ENCODE measurements at regions not wholly inside any gene's neighbourhood (a gene's known extent, or its start where the extent isn't known, plus 50 kb on each side); places are given as distances from the start of the nearest gene placed in this dataset.
"Not testable (repeated sequence)": the region's sequence is repeated elsewhere in the genome, so short reads cannot be mapped to it uniquely, and the experiment has no call there.

DNA sequence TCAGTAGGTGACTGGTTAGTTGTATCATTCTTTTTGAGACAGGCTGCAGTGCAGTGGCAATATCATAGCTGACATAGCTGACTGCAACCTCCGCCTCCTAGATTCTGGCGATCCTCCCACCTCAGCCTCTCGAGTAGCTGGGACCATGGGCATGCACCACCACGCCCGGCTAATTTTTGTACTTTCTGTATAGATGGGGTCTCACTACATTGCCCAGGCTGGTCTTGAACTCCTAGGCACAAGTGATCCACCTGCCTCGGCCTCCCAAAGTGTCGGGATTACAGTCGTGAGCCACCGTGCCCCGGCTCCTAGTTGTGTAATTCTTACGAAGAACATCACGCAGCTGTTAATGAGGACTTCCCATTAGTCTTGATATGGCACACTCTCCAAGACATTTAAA, 123.4 kb upstream of the VKORC1L1 start:
- H3K4me3 ChIP-seq (ENCODE audit: insufficient read depth, low read length, poor library complexity, severe bottlenecking) = peak overlapping the region; percentile 98
- H3K9me2 ChIP-seq (replicated peaks; ENCODE audit: insufficient read depth, low read length) = no peaks in the 10 kb centered on the region
- H3F3A ChIP-seq (ENCODE audit: insufficient read depth) = peaks cover 3% of the 10 kb centered on the region
- peaks cover 20% of the 10 kb centered on the region for H3K36me3 ChIP-seq (ENCODE audit: low read length)
- H4K20me1 ChIP-seq (ENCODE audit: low read depth, low read length) = peaks cover 6% of the 10 kb centered on the region; the same call in 1 of the 2 replicates
- no peak overlapping the region for H3K27ac ChIP-seq (ENCODE audit: low read depth, low read length)
- H2AFZ ChIP-seq (ENCODE audit: low read depth, low read length, severe bottlenecking) = no peak overlapping the region
- H3K27me3 ChIP-seq (ENCODE audit: low read length) = no peaks in the 10 kb centered on the region
- peak overlapping the region; percentile 68 for H3K4me2 ChIP-seq (ENCODE audit: low read depth, low read length, poor library complexity, severe bottlenecking)
- TF ChIP-seq, protein P1, sequence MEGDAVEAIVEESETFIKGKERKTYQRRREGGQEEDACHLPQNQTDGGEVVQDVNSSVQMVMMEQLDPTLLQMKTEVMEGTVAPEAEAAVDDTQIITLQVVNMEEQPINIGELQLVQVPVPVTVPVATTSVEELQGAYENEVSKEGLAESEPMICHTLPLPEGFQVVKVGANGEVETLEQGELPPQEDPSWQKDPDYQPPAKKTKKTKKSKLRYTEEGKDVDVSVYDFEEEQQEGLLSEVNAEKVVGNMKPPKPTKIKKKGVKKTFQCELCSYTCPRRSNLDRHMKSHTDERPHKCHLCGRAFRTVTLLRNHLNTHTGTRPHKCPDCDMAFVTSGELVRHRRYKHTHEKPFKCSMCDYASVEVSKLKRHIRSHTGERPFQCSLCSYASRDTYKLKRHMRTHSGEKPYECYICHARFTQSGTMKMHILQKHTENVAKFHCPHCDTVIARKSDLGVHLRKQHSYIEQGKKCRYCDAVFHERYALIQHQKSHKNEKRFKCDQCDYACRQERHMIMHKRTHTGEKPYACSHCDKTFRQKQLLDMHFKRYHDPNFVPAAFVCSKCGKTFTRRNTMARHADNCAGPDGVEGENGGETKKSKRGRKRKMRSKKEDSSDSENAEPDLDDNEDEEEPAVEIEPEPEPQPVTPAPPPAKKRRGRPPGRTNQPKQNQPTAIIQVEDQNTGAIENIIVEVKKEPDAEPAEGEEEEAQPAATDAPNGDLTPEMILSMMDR (IDR thresholded peaks at IDR 0.05; ENCODE audit: insufficient read depth, low read length, poor library complexity, severe bottlenecking) = no peak
- TF ChIP-seq EZH2phosphoT487 (conservative IDR thresholded peaks at IDR 0.05; ENCODE audit: low read length) = no peak
- H3K79me2 ChIP-seq (ENCODE audit: insufficient read depth, low read length) = peaks cover 74% of the 10 kb centered on the region
- H3K9me3 ChIP-seq (ENCODE audit: insufficient read depth, low read length) = no peaks in the 10 kb centered on the region
- H3K9ac ChIP-seq (ENCODE audit: low read length) = peak overlapping the region; percentile 87

DNA sequence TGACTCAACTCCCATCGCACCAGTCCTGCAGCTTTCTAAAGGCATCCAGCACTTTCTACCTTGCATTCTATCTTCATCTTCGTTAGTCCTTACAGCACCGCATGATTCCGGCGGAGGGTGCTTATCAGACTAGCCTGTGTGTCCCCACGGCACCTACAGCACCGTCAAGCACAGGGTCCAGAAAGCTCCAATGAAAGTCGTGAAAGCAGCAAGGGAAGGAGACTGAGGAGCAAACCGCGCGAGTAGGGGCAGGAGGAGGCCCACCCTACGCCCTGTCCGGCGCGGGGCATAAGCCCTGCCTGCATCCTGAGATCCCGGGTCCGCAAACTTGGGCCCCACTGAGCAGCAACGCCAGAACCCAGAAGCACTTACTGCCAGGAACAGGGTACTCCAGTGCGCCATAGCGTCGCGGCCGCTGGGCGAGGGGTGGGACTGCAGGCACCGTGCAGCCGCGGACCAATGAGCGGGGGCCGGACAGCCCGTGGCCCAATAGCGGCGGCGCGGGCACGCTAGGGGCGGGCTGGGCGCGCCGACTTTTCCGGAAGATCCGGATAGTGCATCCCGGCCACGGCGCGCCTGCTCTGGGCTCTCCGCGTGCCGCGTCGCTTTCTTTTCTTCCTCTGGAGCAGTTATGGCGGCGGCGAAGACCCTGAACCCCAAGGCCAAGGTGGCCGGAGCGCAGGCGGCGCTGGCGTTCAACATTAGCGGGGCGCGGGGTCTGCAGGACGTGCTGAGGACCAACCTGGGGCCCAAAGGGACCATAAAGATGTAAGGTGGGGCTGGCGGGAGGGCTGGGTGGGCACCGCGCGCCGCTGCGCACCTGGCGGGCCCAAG, 122.1 kb upstream of the VKORC1L1 start:
- Histone ChIP-seq H3K9me3 (ENCODE audit: insufficient read depth, low read length) (no peaks in the 10 kb centered on the region), H3K27ac (ENCODE audit: low read depth, low read length) (peak overlapping the region; percentile 86), H3F3A (ENCODE audit: insufficient read depth) (peaks cover 3% of the 10 kb centered on the region), H3K9me2 (replicated peaks; ENCODE audit: insufficient read depth, low read length) (no peaks in the 10 kb centered on the region), H3K27me3 (ENCODE audit: low read length) (no peaks in the 10 kb centered on the region), H3K4me2 (ENCODE audit: low read depth, low read length, poor library complexity, severe bottlenecking) (peak overlapping the region; percentile 92), H3K79me2 (ENCODE audit: insufficient read depth, low read length) (peaks cover 82% of the 10 kb centered on the region), H3K4me3 (ENCODE audit: insufficient read depth, low read length, poor library complexity, severe bottlenecking) (peak overlapping the region; percentile 98), H3K36me3 (ENCODE audit: low read length) (peaks cover 31% of the 10 kb centered on the region), H2AFZ (ENCODE audit: low read depth, low read length, severe bottlenecking) (peak overlapping the region; percentile 96), H4K20me1 (ENCODE audit: low read depth, low read length) (peaks cover 10% of the 10 kb centered on the region), H3K9ac (ENCODE audit: low read length) (peak overlapping the region; percentile 87)
- TF ChIP-seq, protein P1 (IDR thresholded peaks at IDR 0.05; ENCODE audit: insufficient read depth, low read length, poor library complexity, severe bottlenecking) = no peak
- no peak for TF ChIP-seq EZH2phosphoT487 (conservative IDR thresholded peaks at IDR 0.05; ENCODE audit: low read length)

DNA sequence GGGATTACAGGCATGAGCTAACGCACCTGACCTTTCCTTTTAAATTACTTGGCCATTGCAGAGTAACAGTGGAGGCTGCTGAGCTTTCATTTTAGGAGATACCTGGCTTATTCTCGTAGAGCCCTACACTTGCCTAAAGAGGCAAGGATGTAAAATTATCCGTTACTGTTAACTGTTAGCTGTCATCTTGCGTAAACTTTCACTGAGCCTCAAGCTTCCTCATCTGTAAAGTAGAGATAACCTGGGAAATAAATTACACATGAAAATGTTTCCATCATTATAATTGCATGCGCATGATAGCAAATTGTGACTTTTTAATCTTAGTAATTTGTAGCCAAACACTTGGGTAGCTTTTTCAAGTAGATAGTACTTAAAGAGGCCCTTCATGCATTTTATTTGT, 118.8 kb upstream of the VKORC1L1 start:
- not testable (repeated sequence) for H3K9ac ChIP-seq (ENCODE audit: low read length); H3K27ac ChIP-seq (ENCODE audit: low read depth, low read length); H2AFZ ChIP-seq (ENCODE audit: low read depth, low read length, severe bottlenecking); H3K27me3 ChIP-seq (ENCODE audit: low read length); H3K9me3 ChIP-seq (ENCODE audit: insufficient read depth, low read length); H3K9me2 ChIP-seq (replicated peaks; ENCODE audit: insufficient read depth, low read length); H3K4me2 ChIP-seq (ENCODE audit: low read depth, low read length, poor library complexity, severe bottlenecking); H3K4me3 ChIP-seq (ENCODE audit: insufficient read depth, low read length, poor library complexity, severe bottlenecking)
- peaks cover 45% of the 10 kb centered on the region for H3K36me3 ChIP-seq (ENCODE audit: low read length)
- H3K79me2 ChIP-seq (ENCODE audit: insufficient read depth, low read length) = peaks cover 71% of the 10 kb centered on the region
- peaks cover 15% of the 10 kb centered on the region for H3F3A ChIP-seq (ENCODE audit: insufficient read depth)
- peaks cover 10% of the 10 kb centered on the region for H4K20me1 ChIP-seq (ENCODE audit: low read depth, low read length)

DNA sequence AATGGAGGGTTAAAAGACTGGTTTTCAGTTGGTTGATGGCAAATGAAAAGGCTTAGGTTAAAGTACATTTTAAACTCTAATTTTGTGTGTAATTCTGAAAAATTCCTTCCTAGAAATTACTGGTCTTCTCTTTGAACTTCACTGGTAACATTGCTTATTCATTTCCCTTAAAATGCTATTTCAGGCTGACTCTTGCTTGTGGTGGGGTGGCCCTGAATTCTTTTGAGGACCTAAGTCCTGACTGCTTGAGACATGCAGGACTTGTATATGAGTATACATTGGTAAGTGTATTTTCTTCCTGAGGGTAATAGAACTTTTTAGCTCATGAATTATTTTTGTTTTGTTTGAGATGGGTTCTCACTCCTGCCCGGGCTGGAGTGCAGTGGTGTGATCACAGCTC, 113.9 kb upstream of the VKORC1L1 start:
- Histone ChIP-seq H3F3A (ENCODE audit: insufficient read depth) (peaks cover 26% of the 10 kb centered on the region; the same call in 1 of the 2 replicates), H3K36me3 (ENCODE audit: low read length) (peaks cover 40% of the 10 kb centered on the region), H3K79me2 (ENCODE audit: insufficient read depth, low read length) (peaks cover 32% of the 10 kb centered on the region)
- H3K27ac ChIP-seq (ENCODE audit: low read depth, low read length); H3K4me3 ChIP-seq (ENCODE audit: insufficient read depth, low read length, poor library complexity, severe bottlenecking); H3K9ac ChIP-seq (ENCODE audit: low read length); H2AFZ ChIP-seq (ENCODE audit: low read depth, low read length, severe bottlenecking); H3K9me3 ChIP-seq (ENCODE audit: insufficient read depth, low read length); H3K4me2 ChIP-seq (ENCODE audit: low read depth, low read length, poor library complexity, severe bottlenecking); H3K9me2 ChIP-seq (replicated peaks; ENCODE audit: insufficient read depth, low read length); H3K27me3 ChIP-seq (ENCODE audit: low read length); H4K20me1 ChIP-seq (ENCODE audit: low read depth, low read length): not testable (repeated sequence)

DNA sequence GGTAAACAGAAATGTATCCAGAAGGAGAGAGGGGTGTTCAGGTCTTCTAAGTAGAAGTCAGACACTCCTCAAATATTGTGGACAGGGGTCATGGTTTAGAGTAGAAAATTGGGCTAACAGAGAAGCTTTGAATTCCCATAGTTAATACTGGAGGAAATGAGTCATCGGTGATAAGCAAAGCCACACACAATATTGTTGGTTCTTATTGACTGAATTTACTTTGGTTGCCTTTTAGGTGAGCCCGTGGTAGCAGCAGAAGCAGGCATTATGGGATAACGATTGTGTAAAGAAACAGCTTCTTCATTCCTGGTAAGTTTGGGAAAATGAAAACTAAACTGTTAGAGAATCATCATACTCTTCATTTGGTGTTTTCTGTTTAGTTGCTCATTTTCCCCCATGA, 110.2 kb upstream of the VKORC1L1 start:
- not testable (repeated sequence) for H3K9me2 ChIP-seq (replicated peaks; ENCODE audit: insufficient read depth, low read length); H3K27me3 ChIP-seq (ENCODE audit: low read length); H3K27ac ChIP-seq (ENCODE audit: low read depth, low read length); H4K20me1 ChIP-seq (ENCODE audit: low read depth, low read length); H3K9me3 ChIP-seq (ENCODE audit: insufficient read depth, low read length); H2AFZ ChIP-seq (ENCODE audit: low read depth, low read length, severe bottlenecking); H3K4me2 ChIP-seq (ENCODE audit: low read depth, low read length, poor library complexity, severe bottlenecking); H3K9ac ChIP-seq (ENCODE audit: low read length); H3K4me3 ChIP-seq (ENCODE audit: insufficient read depth, low read length, poor library complexity, severe bottlenecking); H3K79me2 ChIP-seq (ENCODE audit: insufficient read depth, low read length)
- peaks cover 18% of the 10 kb centered on the region for H3K36me3 ChIP-seq (ENCODE audit: low read length)
- peaks cover 21% of the 10 kb centered on the region; the same call in 1 of the 2 replicates for H3F3A ChIP-seq (ENCODE audit: insufficient read depth)

DNA sequence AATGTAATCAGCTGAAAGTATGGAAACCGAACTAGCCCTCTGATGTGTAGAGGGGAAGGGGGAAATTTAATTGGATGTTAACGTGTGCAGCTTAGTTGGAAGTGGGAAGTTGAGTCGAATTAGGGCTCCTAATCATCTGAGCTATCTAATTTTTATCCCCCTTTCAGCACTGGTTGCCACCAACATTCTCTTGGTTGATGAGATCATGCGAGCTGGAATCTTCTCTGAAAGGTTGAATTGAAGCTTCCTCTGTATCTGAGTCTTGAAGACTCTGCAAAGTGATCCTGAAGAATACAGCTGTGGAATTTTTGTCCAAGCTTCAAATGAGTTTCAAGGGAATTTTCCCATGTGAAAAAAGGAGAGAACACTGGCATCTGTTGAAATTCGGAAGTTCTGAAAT, 109.8 kb upstream of the VKORC1L1 start:
- not testable (repeated sequence) for H3K4me3 ChIP-seq (ENCODE audit: insufficient read depth, low read length, poor library complexity, severe bottlenecking); H2AFZ ChIP-seq (ENCODE audit: low read depth, low read length, severe bottlenecking); H3K27ac ChIP-seq (ENCODE audit: low read depth, low read length); H3K27me3 ChIP-seq (ENCODE audit: low read length); H3K4me2 ChIP-seq (ENCODE audit: low read depth, low read length, poor library complexity, severe bottlenecking); H3K79me2 ChIP-seq (ENCODE audit: insufficient read depth, low read length); H3K9me2 ChIP-seq (replicated peaks; ENCODE audit: insufficient read depth, low read length); H3K9ac ChIP-seq (ENCODE audit: low read length); H3K9me3 ChIP-seq (ENCODE audit: insufficient read depth, low read length); H4K20me1 ChIP-seq (ENCODE audit: low read depth, low read length)
- Histone ChIP-seq H3K36me3 (ENCODE audit: low read length) (peaks cover 16% of the 10 kb centered on the region), H3F3A (ENCODE audit: insufficient read depth) (peaks cover 20% of the 10 kb centered on the region; the same call in 1 of the 2 replicates)
